ENCODE measurements at regions not wholly inside any gene's neighbourhood (a gene's known extent, or its start where the extent isn't known, plus 50 kb on each side); places are given as distances from the start of the nearest gene placed in this dataset.

DNA sequence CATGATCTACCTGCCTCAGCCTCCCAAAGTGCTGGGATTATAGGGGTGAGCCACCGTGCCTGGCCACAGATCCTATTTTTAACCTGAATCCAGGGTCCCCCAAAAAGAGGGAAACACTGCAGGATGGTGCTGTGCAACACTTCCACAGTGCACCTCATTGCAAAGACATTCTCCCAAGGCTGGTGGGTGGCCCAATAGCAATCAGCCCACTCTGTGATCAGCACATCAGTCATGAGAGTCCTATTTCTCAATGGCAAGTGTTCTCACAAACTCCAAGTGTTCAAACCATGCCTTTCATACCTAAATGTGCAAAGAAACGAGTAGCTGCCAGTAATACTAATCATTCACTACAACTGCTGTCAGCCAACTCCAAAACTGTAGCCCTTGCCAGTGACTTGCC is 612.9 kb downstream of the CCER1 start:
- Histone ChIP-seq H3K9me3 (no peaks in the 10 kb centered on the region), H3K4me1 (peaks cover 6% of the 10 kb centered on the region), H3K4me3 (no peak overlapping the region), H3K27ac (no peak overlapping the region), H3K27me3 (no peaks in the 10 kb centered on the region), H3K36me3 (no peaks in the 10 kb centered on the region)
- intact Hi-C loops (cut with DNase I): no loop called here
- TF ChIP-seq POLR2AphosphoS5 (IDR thresholded peaks at IDR 0.05; ENCODE audit: insufficient read depth in 1 of 2, low read depth in 1 of 2) (no peak), POLR2A (IDR thresholded peaks at IDR 0.05) (no peak)
- TF ChIP-seq, protein P1, sequence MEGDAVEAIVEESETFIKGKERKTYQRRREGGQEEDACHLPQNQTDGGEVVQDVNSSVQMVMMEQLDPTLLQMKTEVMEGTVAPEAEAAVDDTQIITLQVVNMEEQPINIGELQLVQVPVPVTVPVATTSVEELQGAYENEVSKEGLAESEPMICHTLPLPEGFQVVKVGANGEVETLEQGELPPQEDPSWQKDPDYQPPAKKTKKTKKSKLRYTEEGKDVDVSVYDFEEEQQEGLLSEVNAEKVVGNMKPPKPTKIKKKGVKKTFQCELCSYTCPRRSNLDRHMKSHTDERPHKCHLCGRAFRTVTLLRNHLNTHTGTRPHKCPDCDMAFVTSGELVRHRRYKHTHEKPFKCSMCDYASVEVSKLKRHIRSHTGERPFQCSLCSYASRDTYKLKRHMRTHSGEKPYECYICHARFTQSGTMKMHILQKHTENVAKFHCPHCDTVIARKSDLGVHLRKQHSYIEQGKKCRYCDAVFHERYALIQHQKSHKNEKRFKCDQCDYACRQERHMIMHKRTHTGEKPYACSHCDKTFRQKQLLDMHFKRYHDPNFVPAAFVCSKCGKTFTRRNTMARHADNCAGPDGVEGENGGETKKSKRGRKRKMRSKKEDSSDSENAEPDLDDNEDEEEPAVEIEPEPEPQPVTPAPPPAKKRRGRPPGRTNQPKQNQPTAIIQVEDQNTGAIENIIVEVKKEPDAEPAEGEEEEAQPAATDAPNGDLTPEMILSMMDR (IDR thresholded peaks at IDR 0.05): no peak
- no peak for DNase-seq (ENCODE audit: extremely low spot score in 2 of 2)

DNA sequence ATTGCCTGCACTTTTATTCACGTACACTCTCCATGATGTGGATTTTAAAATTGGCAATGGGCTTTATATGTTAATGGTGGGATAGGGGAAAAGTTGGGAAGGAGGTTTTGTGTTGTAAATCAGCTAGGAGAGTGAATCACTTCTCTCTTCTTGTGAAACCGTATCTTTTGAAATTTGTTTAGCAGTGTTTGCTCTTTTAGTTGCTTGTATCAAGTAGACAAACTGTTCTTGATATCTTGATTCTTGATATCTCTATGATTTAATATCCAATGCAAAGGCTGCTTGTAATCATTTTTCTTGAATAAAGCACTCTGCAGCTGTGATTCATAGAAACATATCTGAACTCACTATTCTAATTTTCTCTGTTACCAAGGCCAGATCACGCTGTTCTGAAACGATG is 615.1 kb downstream of the CCER1 start:
- TF ChIP-seq, protein P1 (IDR thresholded peaks at IDR 0.05): no peak
- TF ChIP-seq POLR2AphosphoS5 (IDR thresholded peaks at IDR 0.05; ENCODE audit: insufficient read depth in 1 of 2, low read depth in 1 of 2): no peak
- no peak for TF ChIP-seq POLR2A (IDR thresholded peaks at IDR 0.05)
- H3K4me1 ChIP-seq: peaks cover 6% of the 10 kb centered on the region
- H3K36me3 ChIP-seq: no peaks in the 10 kb centered on the region
- no peak for DNase-seq (ENCODE audit: extremely low spot score in 2 of 2)
- intact Hi-C loops (cut with DNase I): no loop called here
- H3K4me3 ChIP-seq: no peak overlapping the region
- no peaks in the 10 kb centered on the region for H3K27me3 ChIP-seq
- no peaks in the 10 kb centered on the region for H3K9me3 ChIP-seq
- no peak overlapping the region for H3K27ac ChIP-seq

DNA sequence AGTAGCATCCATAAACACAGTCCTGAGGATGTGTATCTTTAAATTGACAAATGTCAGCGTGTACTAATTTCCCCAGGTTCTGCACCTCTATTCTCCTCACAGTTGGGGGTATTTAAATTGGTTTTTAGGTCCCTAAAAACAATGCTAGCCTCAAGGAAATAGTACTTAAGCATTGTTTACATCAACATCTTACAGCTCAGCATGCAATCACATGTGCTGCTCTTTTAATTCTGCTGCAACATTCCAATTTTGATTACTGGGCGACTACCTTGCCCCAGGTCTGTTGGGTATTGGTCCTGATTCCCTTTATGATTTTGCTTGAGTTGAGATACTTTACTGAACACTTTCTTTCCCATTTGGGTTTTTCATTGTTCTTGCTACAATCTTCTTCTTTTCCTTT is 616.6 kb downstream of the CCER1 start:
- DNase-seq (ENCODE audit: extremely low spot score in 2 of 2): no peak
- Histone ChIP-seq H3K27me3 (no peaks in the 10 kb centered on the region), H3K36me3 (no peaks in the 10 kb centered on the region), H3K4me1 (peaks cover 6% of the 10 kb centered on the region), H3K9me3 (no peaks in the 10 kb centered on the region), H3K27ac (no peak overlapping the region), H3K4me3 (no peak overlapping the region)
- intact Hi-C loops (cut with DNase I): no loop called here
- TF ChIP-seq, protein P1 (IDR thresholded peaks at IDR 0.05): no peak
- TF ChIP-seq POLR2AphosphoS5 (IDR thresholded peaks at IDR 0.05; ENCODE audit: insufficient read depth in 1 of 2, low read depth in 1 of 2) (no peak), POLR2A (IDR thresholded peaks at IDR 0.05) (no peak)

DNA sequence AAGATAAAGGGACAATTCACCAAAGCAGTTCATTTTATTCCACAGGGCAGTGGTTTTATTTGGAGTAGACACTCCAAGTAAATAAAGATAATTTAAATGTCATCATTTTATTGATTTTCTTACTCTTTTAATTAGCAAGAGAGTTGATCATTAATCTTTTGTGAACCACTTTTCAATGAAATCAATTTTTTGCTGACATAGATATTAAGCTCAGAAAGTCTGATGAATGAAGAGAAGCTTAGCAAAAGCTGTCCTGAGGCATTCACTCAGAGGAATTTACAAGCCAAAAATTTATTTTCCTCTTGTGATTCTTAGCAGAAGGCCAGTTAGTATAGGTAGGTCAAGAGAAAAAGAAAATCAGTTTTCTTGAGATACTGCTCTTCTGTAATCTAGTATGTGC is 618.0 kb downstream of the CCER1 start:
- peaks cover under 1% of the 10 kb centered on the region for H3K4me1 ChIP-seq
- no peaks in the 10 kb centered on the region for H3K36me3 ChIP-seq
- intact Hi-C loops (cut with DNase I): no loop called here
- H3K27me3 ChIP-seq: no peaks in the 10 kb centered on the region
- no peaks in the 10 kb centered on the region for H3K9me3 ChIP-seq
- H3K4me3 ChIP-seq: no peak overlapping the region
- no peak overlapping the region for H3K27ac ChIP-seq
- TF ChIP-seq POLR2AphosphoS5 (IDR thresholded peaks at IDR 0.05; ENCODE audit: insufficient read depth in 1 of 2, low read depth in 1 of 2): no peak
- TF ChIP-seq POLR2A (IDR thresholded peaks at IDR 0.05): no peak
- TF ChIP-seq, protein P1 (IDR thresholded peaks at IDR 0.05): no peak
- DNase-seq (ENCODE audit: extremely low spot score in 2 of 2): no peak

DNA sequence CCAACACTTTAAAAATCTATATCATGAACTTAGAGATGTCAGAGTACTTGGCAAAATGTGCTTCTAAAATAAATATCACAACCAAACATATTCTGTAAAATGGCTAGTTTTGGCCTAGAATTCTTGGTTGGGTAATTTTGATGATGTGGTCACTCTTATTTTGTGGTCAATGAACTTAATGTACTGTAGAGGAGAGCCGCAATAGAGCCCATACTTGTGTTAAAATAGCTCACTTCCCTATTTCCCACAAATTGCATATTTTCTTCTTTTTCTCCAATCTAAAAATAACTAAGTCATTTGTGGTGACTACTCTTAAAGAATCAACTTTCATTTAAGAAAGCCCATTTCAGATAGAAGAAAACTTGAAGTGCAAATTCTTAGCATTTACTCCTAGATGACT is 619.4 kb downstream of the CCER1 start:
- peaks cover 8% of the 10 kb centered on the region for H3K4me1 ChIP-seq
- H3K27ac ChIP-seq: no peak overlapping the region
- H3K27me3 ChIP-seq: no peaks in the 10 kb centered on the region
- no peak overlapping the region for H3K4me3 ChIP-seq
- no peaks in the 10 kb centered on the region for H3K9me3 ChIP-seq
- TF ChIP-seq POLR2A (IDR thresholded peaks at IDR 0.05) (no peak), POLR2AphosphoS5 (IDR thresholded peaks at IDR 0.05; ENCODE audit: insufficient read depth in 1 of 2, low read depth in 1 of 2) (no peak)
- TF ChIP-seq, protein P1 (IDR thresholded peaks at IDR 0.05): no peak
- intact Hi-C loops (cut with DNase I): no loop called here
- no peak for DNase-seq (ENCODE audit: extremely low spot score in 2 of 2)
- no peaks in the 10 kb centered on the region for H3K36me3 ChIP-seq

Data from vagina (tissue), 2 donors.